ENCODE measurements at regions not wholly inside any gene's neighbourhood (a gene's known extent, or its start where the extent isn't known, plus 50 kb on each side); places are given as distances from the start of the nearest gene placed in this dataset.
"Not testable (repeated sequence)": the region's sequence is repeated elsewhere in the genome, so short reads cannot be mapped to it uniquely, and the experiment has no call there.

DNA sequence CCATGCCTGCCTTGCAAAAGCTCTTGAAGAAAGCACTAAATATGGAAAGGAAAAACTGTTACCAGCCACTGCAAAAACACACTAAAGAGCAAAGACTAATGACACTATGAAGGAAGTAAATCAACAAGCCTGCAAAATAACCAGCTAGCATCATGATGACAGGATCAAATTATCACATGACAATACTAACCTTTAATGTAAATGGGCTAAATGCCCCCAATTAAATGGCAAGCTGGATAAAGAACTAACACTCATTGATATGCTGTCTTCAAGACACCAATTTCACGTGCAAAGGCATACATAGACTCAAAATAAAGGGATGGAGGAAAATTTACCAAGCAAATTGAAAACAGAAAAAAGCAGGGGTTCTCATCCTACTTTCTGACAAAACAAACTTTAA, 231.8 kb upstream of the RGMB start:
- H3K27me3 ChIP-seq (replicated peaks; ENCODE audit: insufficient read depth, low read depth, low read length, poor library complexity) = peaks cover 8% of the 10 kb centered on the region
- no peak overlapping the region for H3K4me3 ChIP-seq (ENCODE audit: low read depth, low read length, poor library complexity, severe bottlenecking)
- no peak for DNase-seq (ENCODE audit: low spot score)
- POLR2A ChIA-PET (ENCODE audit: low non-redundant PET) = no interaction called here
- H3K9me3 ChIP-seq (ENCODE audit: low read depth, low read length, poor library complexity, severe bottlenecking) = no peaks in the 10 kb centered on the region
- intact Hi-C loops (cut with micrococcal nuclease; ENCODE audit: unreplicated experiment) = no loop called here
- BruUV-seq (replicated peaks) = no TSS peak
- no peak for TF ChIP-seq EZH2 (IDR thresholded peaks at IDR 0.05; ENCODE audit: borderline replicate concordance, low read depth, low read length, poor library complexity, severe bottlenecking)
- TF ChIP-seq, protein P1, sequence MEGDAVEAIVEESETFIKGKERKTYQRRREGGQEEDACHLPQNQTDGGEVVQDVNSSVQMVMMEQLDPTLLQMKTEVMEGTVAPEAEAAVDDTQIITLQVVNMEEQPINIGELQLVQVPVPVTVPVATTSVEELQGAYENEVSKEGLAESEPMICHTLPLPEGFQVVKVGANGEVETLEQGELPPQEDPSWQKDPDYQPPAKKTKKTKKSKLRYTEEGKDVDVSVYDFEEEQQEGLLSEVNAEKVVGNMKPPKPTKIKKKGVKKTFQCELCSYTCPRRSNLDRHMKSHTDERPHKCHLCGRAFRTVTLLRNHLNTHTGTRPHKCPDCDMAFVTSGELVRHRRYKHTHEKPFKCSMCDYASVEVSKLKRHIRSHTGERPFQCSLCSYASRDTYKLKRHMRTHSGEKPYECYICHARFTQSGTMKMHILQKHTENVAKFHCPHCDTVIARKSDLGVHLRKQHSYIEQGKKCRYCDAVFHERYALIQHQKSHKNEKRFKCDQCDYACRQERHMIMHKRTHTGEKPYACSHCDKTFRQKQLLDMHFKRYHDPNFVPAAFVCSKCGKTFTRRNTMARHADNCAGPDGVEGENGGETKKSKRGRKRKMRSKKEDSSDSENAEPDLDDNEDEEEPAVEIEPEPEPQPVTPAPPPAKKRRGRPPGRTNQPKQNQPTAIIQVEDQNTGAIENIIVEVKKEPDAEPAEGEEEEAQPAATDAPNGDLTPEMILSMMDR (conservative IDR thresholded peaks at IDR 0.05; ENCODE audit: low read depth, low read length) = no peak
- H3K27ac ChIP-seq (ENCODE audit: low read depth, low read length, poor library complexity, severe bottlenecking) = no peak overlapping the region
- no peaks in the 10 kb centered on the region for H3K4me1 ChIP-seq (ENCODE audit: insufficient read depth, low read length, poor library complexity, severe bottlenecking)
- CTCF ChIA-PET = no interaction called here
- no peaks in the 10 kb centered on the region for H3K36me3 ChIP-seq (ENCODE audit: insufficient read depth, low read length, poor library complexity, severe bottlenecking)

DNA sequence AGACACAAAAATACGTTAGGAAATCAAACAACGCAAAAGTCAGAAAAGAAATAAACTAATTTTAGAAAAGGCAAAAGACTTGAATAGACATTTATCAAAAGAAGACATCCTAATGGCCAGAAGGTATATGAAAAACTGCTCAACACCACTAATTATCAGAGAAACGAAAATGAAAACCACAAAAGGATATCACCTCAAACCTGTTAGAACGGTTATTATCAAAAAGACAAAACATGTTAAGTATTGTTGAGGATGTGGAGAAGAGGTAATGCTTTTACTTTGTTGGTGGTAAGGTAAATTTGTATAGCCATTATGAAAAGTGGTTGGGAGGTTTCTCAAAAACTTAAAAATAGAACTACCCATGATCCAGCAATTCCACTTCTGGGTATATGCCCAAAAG, 230.0 kb upstream of the RGMB start:
- no peaks in the 10 kb centered on the region for H3K4me1 ChIP-seq (ENCODE audit: insufficient read depth, low read length, poor library complexity, severe bottlenecking)
- POLR2A ChIA-PET (ENCODE audit: low non-redundant PET) = no interaction called here
- DNase-seq (ENCODE audit: low spot score) = no peak
- intact Hi-C loops (cut with micrococcal nuclease; ENCODE audit: unreplicated experiment) = no loop called here
- no peak overlapping the region for H3K27ac ChIP-seq (ENCODE audit: low read depth, low read length, poor library complexity, severe bottlenecking)
- H3K9me3 ChIP-seq (ENCODE audit: low read depth, low read length, poor library complexity, severe bottlenecking) = no peaks in the 10 kb centered on the region
- H3K36me3 ChIP-seq (ENCODE audit: insufficient read depth, low read length, poor library complexity, severe bottlenecking) = no peaks in the 10 kb centered on the region
- TF ChIP-seq EZH2 (IDR thresholded peaks at IDR 0.05; ENCODE audit: borderline replicate concordance, low read depth, low read length, poor library complexity, severe bottlenecking) = no peak
- TF ChIP-seq, protein P1 (conservative IDR thresholded peaks at IDR 0.05; ENCODE audit: low read depth, low read length) = no peak
- H3K4me3 ChIP-seq (ENCODE audit: low read depth, low read length, poor library complexity, severe bottlenecking) = no peak overlapping the region
- H3K27me3 ChIP-seq (replicated peaks; ENCODE audit: insufficient read depth, low read depth, low read length, poor library complexity) = no peaks in the 10 kb centered on the region
- no TSS peak for BruUV-seq (replicated peaks)
- CTCF ChIA-PET = no interaction called here

DNA sequence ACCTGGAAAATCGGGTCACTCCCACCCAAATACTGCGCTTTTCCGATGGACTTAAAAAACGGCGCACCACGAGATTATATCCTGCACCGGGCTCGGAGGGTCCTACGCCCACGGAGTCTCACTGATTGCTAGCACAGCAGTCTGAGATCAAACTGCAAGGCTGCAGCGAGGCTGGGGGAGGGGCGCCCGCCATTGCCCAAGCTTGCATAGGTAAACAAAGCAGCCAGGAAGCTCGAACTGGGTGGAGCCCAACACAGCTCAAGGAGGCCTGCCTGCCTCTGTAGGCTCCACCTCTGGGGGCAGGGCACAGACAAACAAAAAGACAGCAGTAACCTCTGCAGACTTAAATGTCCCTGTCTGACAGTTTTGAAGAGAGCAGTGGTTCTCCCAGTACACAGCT, 226.5 kb upstream of the RGMB start:
- H3K4me3 ChIP-seq (ENCODE audit: low read depth, low read length, poor library complexity, severe bottlenecking); DNase-seq (ENCODE audit: low spot score); H3K27ac ChIP-seq (ENCODE audit: low read depth, low read length, poor library complexity, severe bottlenecking); intact Hi-C loops (cut with micrococcal nuclease; ENCODE audit: unreplicated experiment); H3K36me3 ChIP-seq (ENCODE audit: insufficient read depth, low read length, poor library complexity, severe bottlenecking); POLR2A ChIA-PET (ENCODE audit: low non-redundant PET); H3K27me3 ChIP-seq (replicated peaks; ENCODE audit: insufficient read depth, low read depth, low read length, poor library complexity); H3K4me1 ChIP-seq (ENCODE audit: insufficient read depth, low read length, poor library complexity, severe bottlenecking); CTCF ChIA-PET; BruUV-seq (replicated peaks); H3K9me3 ChIP-seq (ENCODE audit: low read depth, low read length, poor library complexity, severe bottlenecking): not testable (repeated sequence)

DNA sequence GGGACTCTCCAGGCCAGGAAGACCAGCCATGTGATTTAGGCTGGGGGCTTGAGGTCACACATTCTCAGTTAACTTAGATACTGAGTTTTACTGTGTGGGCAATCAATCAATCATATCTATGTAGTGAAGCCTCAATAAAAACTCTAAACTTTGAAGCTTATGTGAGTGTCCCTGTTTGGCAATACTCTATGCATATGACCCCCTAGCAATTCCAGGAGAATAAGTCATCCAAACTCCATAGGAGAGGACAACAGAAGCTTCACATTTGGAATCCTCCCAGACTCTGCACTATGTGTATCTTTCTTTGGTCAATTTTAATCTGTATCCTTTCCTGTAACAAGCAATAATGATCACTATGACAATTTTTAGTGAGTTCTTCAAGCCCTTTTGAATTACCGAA, 216.8 kb upstream of the RGMB start:
- Histone ChIP-seq H3K4me3 (ENCODE audit: low read depth, low read length, poor library complexity, severe bottlenecking) (no peak overlapping the region), H3K9me3 (ENCODE audit: low read depth, low read length, poor library complexity, severe bottlenecking) (no peaks in the 10 kb centered on the region), H3K36me3 (ENCODE audit: insufficient read depth, low read length, poor library complexity, severe bottlenecking) (no peaks in the 10 kb centered on the region), H3K27me3 (replicated peaks; ENCODE audit: insufficient read depth, low read depth, low read length, poor library complexity) (no peaks in the 10 kb centered on the region), H3K4me1 (ENCODE audit: insufficient read depth, low read length, poor library complexity, severe bottlenecking) (no peaks in the 10 kb centered on the region), H3K27ac (ENCODE audit: low read depth, low read length, poor library complexity, severe bottlenecking) (no peak overlapping the region)
- TF ChIP-seq EZH2 (IDR thresholded peaks at IDR 0.05; ENCODE audit: borderline replicate concordance, low read depth, low read length, poor library complexity, severe bottlenecking) = no peak
- TF ChIP-seq, protein P1 (conservative IDR thresholded peaks at IDR 0.05; ENCODE audit: low read depth, low read length) = no peak
- no peak for DNase-seq (ENCODE audit: low spot score)
- BruUV-seq (replicated peaks) = no TSS peak
- intact Hi-C loops (cut with micrococcal nuclease; ENCODE audit: unreplicated experiment) = no loop called here
- POLR2A ChIA-PET (ENCODE audit: low non-redundant PET) = no interaction called here
- CTCF ChIA-PET = no interaction called here
